ENCODE measurements at regions not wholly inside any gene's neighbourhood (a gene's known extent, or its start where the extent isn't known, plus 50 kb on each side); places are given as distances from the start of the nearest gene placed in this dataset.
A peak's percentile ranks its signal among the peaks of the same experiment; 100 is the strongest.

- Histone ChIP-seq H3K4me1 (ENCODE audit: low read length) (peaks cover 7% of the 10 kb centered on the region), H3K4me2 (ENCODE audit: low read length) (no peak overlapping the region), H3K36me3 (replicated peaks; ENCODE audit: low read depth, low read length) (no peaks in the 10 kb centered on the region), H4K20me1 (ENCODE audit: insufficient read depth, low read length) (no peaks in the 10 kb centered on the region), H3K27ac (ENCODE audit: low read length) (no peak overlapping the region), H3K9me3 (ENCODE audit: insufficient read depth, low read length) (no peaks in the 10 kb centered on the region), H2AFZ (ENCODE audit: low read depth, low read length) (no peak overlapping the region), H3K9ac (ENCODE audit: low read length) (no peak overlapping the region), H3K79me2 (ENCODE audit: low read length) (no peaks in the 10 kb centered on the region), H3K4me3 (ENCODE audit: low read length) (no peak overlapping the region), H3K27me3 (ENCODE audit: low read depth, low read length) (no peaks in the 10 kb centered on the region)
- TF ChIP-seq EZH2phosphoT487 (IDR thresholded peaks at IDR 0.05; ENCODE audit: low read depth), result no peak
- TF ChIP-seq CTCF (IDR thresholded peaks at IDR 0.05; ENCODE audit: low read depth, low read length), result no peak
Observed at GRCh38 chr3:88785841-88786240, 321.6 kb upstream of the EPHA3 start.

- peaks cover 2% of the 10 kb centered on the region for H3K36me3 ChIP-seq (replicated peaks; ENCODE audit: low read depth, low read length)
- H3K27me3 ChIP-seq (ENCODE audit: low read depth, low read length), result no peaks in the 10 kb centered on the region
- TF ChIP-seq CTCF (IDR thresholded peaks at IDR 0.05; ENCODE audit: low read depth, low read length) (no peak), EZH2phosphoT487 (IDR thresholded peaks at IDR 0.05; ENCODE audit: low read depth) (no peak)
- H3K79me2 ChIP-seq (ENCODE audit: low read length), result no peaks in the 10 kb centered on the region
- no peak overlapping the region for H3K9ac ChIP-seq (ENCODE audit: low read length)
- 0 out of 2 replicates have a peak, but pooled peaks cover 12% of the 10 kb centered on the region for H3K9me3 ChIP-seq (ENCODE audit: insufficient read depth, low read length)
- no peaks in the 10 kb centered on the region for H4K20me1 ChIP-seq (ENCODE audit: insufficient read depth, low read length)
- no peak overlapping the region for H3K4me2 ChIP-seq (ENCODE audit: low read length)
- no peak overlapping the region for H2AFZ ChIP-seq (ENCODE audit: low read depth, low read length)
- no peak overlapping the region for H3K27ac ChIP-seq (ENCODE audit: low read length)
- no peaks in the 10 kb centered on the region for H3K4me1 ChIP-seq (ENCODE audit: low read length)
- no peak overlapping the region for H3K4me3 ChIP-seq (ENCODE audit: low read length)
Observed at GRCh38 chr3:88795503-88795902, 311.9 kb upstream of the EPHA3 start.

- Histone ChIP-seq H3K9ac (ENCODE audit: low read length) (no peak overlapping the region), H4K20me1 (ENCODE audit: insufficient read depth, low read length) (no peaks in the 10 kb centered on the region), H3K9me3 (ENCODE audit: insufficient read depth, low read length) (no peaks in the 10 kb centered on the region), H2AFZ (ENCODE audit: low read depth, low read length) (no peak overlapping the region), H3K27me3 (ENCODE audit: low read depth, low read length) (no peaks in the 10 kb centered on the region), H3K79me2 (ENCODE audit: low read length) (no peaks in the 10 kb centered on the region), H3K4me2 (ENCODE audit: low read length) (no peak overlapping the region), H3K36me3 (replicated peaks; ENCODE audit: low read depth, low read length) (no peaks in the 10 kb centered on the region), H3K4me1 (ENCODE audit: low read length) (no peaks in the 10 kb centered on the region), H3K27ac (ENCODE audit: low read length) (no peak overlapping the region), H3K4me3 (ENCODE audit: low read length) (no peak overlapping the region)
- no peak for TF ChIP-seq CTCF (IDR thresholded peaks at IDR 0.05; ENCODE audit: low read depth, low read length)
- no peak for TF ChIP-seq EZH2phosphoT487 (IDR thresholded peaks at IDR 0.05; ENCODE audit: low read depth)
Observed at GRCh38 chr3:88807491-88808105, 299.8 kb upstream of the EPHA3 start.

GRCh38 chr3:88809993-88810392 is 297.4 kb upstream of the EPHA3 start:
- no peaks in the 10 kb centered on the region for H3K27me3 ChIP-seq (ENCODE audit: low read depth, low read length)
- TF ChIP-seq CTCF (IDR thresholded peaks at IDR 0.05; ENCODE audit: low read depth, low read length) (no peak), EZH2phosphoT487 (IDR thresholded peaks at IDR 0.05; ENCODE audit: low read depth) (no peak)
- H2AFZ ChIP-seq (ENCODE audit: low read depth, low read length), result peak overlapping the region; percentile 38; the same call in 1 of the 2 replicates
- no peak overlapping the region for H3K27ac ChIP-seq (ENCODE audit: low read length)
- no peak overlapping the region for H3K4me3 ChIP-seq (ENCODE audit: low read length)
- H3K4me2 ChIP-seq (ENCODE audit: low read length), result no peak overlapping the region
- no peaks in the 10 kb centered on the region for H3K4me1 ChIP-seq (ENCODE audit: low read length)
- H4K20me1 ChIP-seq (ENCODE audit: insufficient read depth, low read length), result no peaks in the 10 kb centered on the region
- H3K9ac ChIP-seq (ENCODE audit: low read length), result no peak overlapping the region
- no peaks in the 10 kb centered on the region for H3K79me2 ChIP-seq (ENCODE audit: low read length)
- H3K9me3 ChIP-seq (ENCODE audit: insufficient read depth, low read length), result no peaks in the 10 kb centered on the region
- H3K36me3 ChIP-seq (replicated peaks; ENCODE audit: low read depth, low read length), result no peaks in the 10 kb centered on the region

All from OCI-LY3 (cell line).